Esophagus squamous epithelium (tissue), 5 donors: ENCODE measurements at regions not wholly inside any gene's neighbourhood (a gene's known extent, or its start where the extent isn't known, plus 50 kb on each side); places are given as distances from the start of the nearest gene placed in this dataset.
"Not testable (repeated sequence)": the region's sequence is repeated elsewhere in the genome, so short reads cannot be mapped to it uniquely, and the experiment has no call there.

ENCODE experiments used
- DNase-seq: peaks from one replicate; lab custom pipeline; 2025; lab: John Stamatoyannopoulos, UW
- H3K27ac ChIP-seq, 4 donors: fragments of 200-600 bp; sonication (generic); one replicate each; pipeline ENCODE4 v1.5.1; 2016 to 2019; ENCODE audit warnings: mild to moderate bottlenecking in 1 of 4
- H3K27me3 ChIP-seq, 4 donors: fragments of 200-600 bp; sonication (generic); 1 replicate in 3 of 4; 2 replicates in 1 of 4; pipeline versions ENCODE4 v1.5.1 to v1.6.0; 2017 to 2021; ENCODE audit warnings: antibody characterized with exemption in 1 of 4
- H3K36me3 ChIP-seq, 3 donors: fragments of 200-600 bp; sonication (generic); one replicate each; pipeline ENCODE4 v1.5.1; 2016 to 2019
- H3K4me1 ChIP-seq, 3 donors: fragments of 200-600 bp; sonication (generic); one replicate each; pipeline ENCODE4 v1.5.1; 2017 to 2019
- H3K4me3 ChIP-seq, 4 donors: fragments of 200-600 bp; sonication (generic); 1 replicate in 3 of 4; 2 replicates in 1 of 4; pipeline ENCODE4 v1.5.1; 2016 to 2019; ENCODE audit warnings: mild to moderate bottlenecking in 2 of 4, moderate library complexity in 1 of 4
- H3K9me3 ChIP-seq, 3 donors: fragments of 200-600 bp; sonication (generic); one replicate each; pipeline ENCODE4 v1.5.1; 2016 to 2019
- CTCF ChIP-seq, 6 experiments: fragments of 450-650 bp in 4 of 6; fragments of 200-600 bp in 2 of 6; sonication (generic) in 2 of 6; IDR thresholded peaks; one replicate each; pipeline ENCODE4 v1.5.1; 2016 to 2019; ENCODE audit warnings: antibody characterized with exemption in 6 of 6, mild to moderate bottlenecking in 4 of 6, moderate library complexity in 4 of 6
- POLR2A ChIP-seq, 4 donors: fragments of 450-650 bp; IDR thresholded peaks; one replicate each; pipeline ENCODE4 v1.6.1; 2017; ENCODE audit warnings: antibody characterized with exemption in 4 of 4, mild to moderate bottlenecking in 4 of 4, moderate library complexity in 3 of 4
- WGBS, 2 donors: methylation state at CpG; one replicate each; pipeline ENCODE4 v1.1.5; 2018; 5-methylcytosine and 5-hydroxymethylcytosine counted together
- intact Hi-C: fragments of 100-400 bp; cut with DNase I; formaldehyde crosslinking; loops from one replicate; pipeline ENCODE4 v1.15.0; 2022
- donor health status: DM: yes; HTN: yes; CAD: no.

GRCh38 chr7:6999067-6999666 lies 173.1 kb upstream of the CCZ1B start:
- H3K4me3 ChIP-seq, H3K36me3 ChIP-seq, H3K4me1 ChIP-seq, H3K27me3 ChIP-seq, DNase-seq, intact Hi-C loops, H3K27ac ChIP-seq: not testable (repeated sequence)
- H3K9me3 ChIP-seq = peaks cover 0 to 16% (median 0%) of the 10 kb centered on the region in 3 donors
- 78 to 83% methylated on average over 5 of the region's 5 CpGs for WGBS, 2 donors

GRCh38 chr7:7002418-7003062 lies 176.5 kb upstream of the CCZ1B start:
- TF ChIP-seq CTCF (IDR thresholded peaks at IDR 0.05) (no peak), POLR2A (IDR thresholded peaks at IDR 0.05) (no peak)
- Histone ChIP-seq H3K9me3 (peaks cover 0 to 16% (median 0%) of the 10 kb centered on the region in 3 donors), H3K4me1 (peaks cover 0 to 3% (median 0%) of the 10 kb centered on the region in 3 donors), H3K36me3 (no peaks in the 10 kb centered on the region), H3K4me3 (no peak overlapping the region), H3K27ac (no peak overlapping the region), H3K27me3 (no peaks in the 10 kb centered on the region)
- DNase-seq = no peak
- WGBS, 2 donors = 72 to 75% methylated on average over 2 of the region's 2 CpGs
- intact Hi-C loops = no loop called here

GRCh38 chr7:7005303-7005702 lies 177.0 kb upstream of the C1GALT1 start:
- intact Hi-C loops = no loop called here
- TF ChIP-seq CTCF (IDR thresholded peaks at IDR 0.05) (no peak), POLR2A (IDR thresholded peaks at IDR 0.05) (no peak)

GRCh38 chr7:7005949-7006348 lies 176.4 kb upstream of the C1GALT1 start:
- H3K36me3 ChIP-seq, H3K27ac ChIP-seq, H3K4me3 ChIP-seq, H3K4me1 ChIP-seq, H3K27me3 ChIP-seq, intact Hi-C loops, DNase-seq, H3K9me3 ChIP-seq: not testable (repeated sequence)
- 86 to 100% methylated on average over 1 to 2 of the region's 2 CpGs for WGBS, 2 donors

More at GRCh38 chr7:7005303-7005702, 177.0 kb upstream of the C1GALT1 start:
- no peak overlapping the region for H3K27ac ChIP-seq
- 46 to 54% methylated on average over 3 to 4 of the region's 4 CpGs for WGBS, 2 donors
- no peak overlapping the region for H3K4me3 ChIP-seq
- H3K27me3 ChIP-seq = no peaks in the 10 kb centered on the region
- H3K36me3 ChIP-seq = no peaks in the 10 kb centered on the region
- peaks cover 0 to 3% (median 0%) of the 10 kb centered on the region in 3 donors for H3K4me1 ChIP-seq
- H3K9me3 ChIP-seq = no peaks in the 10 kb centered on the region
- DNase-seq = no peak

GRCh38 chr7:7011241-7011640 lies 171.1 kb upstream of the C1GALT1 start:
- H3K27ac ChIP-seq, H3K9me3 ChIP-seq: not testable (repeated sequence)

GRCh38 chr7:7011751-7012150 lies 170.6 kb upstream of the C1GALT1 start:
- H3K27ac ChIP-seq, H3K4me1 ChIP-seq, DNase-seq, H3K9me3 ChIP-seq, H3K36me3 ChIP-seq, H3K4me3 ChIP-seq, intact Hi-C loops: not testable (repeated sequence)
- H3K27me3 ChIP-seq = peaks cover 0 to 11% (median 0%) of the 10 kb centered on the region in 4 donors
- WGBS, 2 donors = 77 to 86% methylated on average over 3 to 5 of the region's 7 CpGs

More at GRCh38 chr7:7011241-7011640, 171.1 kb upstream of the C1GALT1 start:
- WGBS, 2 donors = 50 to 73% methylated on average over 1 to 3 of the region's 8 CpGs
- H3K4me1 ChIP-seq, H3K4me3 ChIP-seq, DNase-seq, H3K36me3 ChIP-seq, intact Hi-C loops: not testable (repeated sequence)
- peaks cover 0 to 11% (median 0%) of the 10 kb centered on the region in 4 donors for H3K27me3 ChIP-seq

- Histone ChIP-seq H3K4me1 (no peaks in the 10 kb centered on the region), H3K4me3 (no peak overlapping the region), H3K27ac (no peak overlapping the region), H3K36me3 (no peaks in the 10 kb centered on the region), H3K9me3 (no peaks in the 10 kb centered on the region), H3K27me3 (peaks cover 0 to 11% (median 0%) of the 10 kb centered on the region in 4 donors)
- TF ChIP-seq CTCF (IDR thresholded peaks at IDR 0.05) (no peak), POLR2A (IDR thresholded peaks at IDR 0.05) (no peak)
- DNase-seq = no peak
- WGBS, 2 donors = 61 to 64% methylated on average over 6 of the region's 6 CpGs
- intact Hi-C loops = no loop called here
Observed at GRCh38 chr7:7014827-7015595, 167.3 kb upstream of the C1GALT1 start.
